ENCODE measurements at regions not wholly inside any gene's neighbourhood (a gene's known extent, or its start where the extent isn't known, plus 50 kb on each side); places are given as distances from the start of the nearest gene placed in this dataset.

GRCh38 chr1:36576118-36576517 is 93.4 kb upstream of the CSF3R start:
- H3K4me3 ChIP-seq, result no peak overlapping the region
- H3K9me3 ChIP-seq, result no peaks in the 10 kb centered on the region
- intact Hi-C loops (cut with DNase I; ENCODE audit: low total_unique reads), result loop anchor here (10.0 kb wide), 1 partner anchor 859 kb away; no protein-coding TSS in a partner anchor
- peak; percentile 51 to 78 for DNase-seq
- peaks cover 0 to 94% (median 29%) of the 10 kb centered on the region in 3 donors for H3K27me3 ChIP-seq
- no peak overlapping the region for H3K27ac ChIP-seq
- 0 to 2% (median 1%) methylated on average over 4 to 7 of the region's 7 CpGs for WGBS, 5 donors
- TF ChIP-seq CTCF (IDR thresholded peaks at IDR 0.05), result peak in 4 of 7 experiments; percentile 41 to 61 (median 59)
- no peak for TF ChIP-seq EP300 (IDR thresholded peaks at IDR 0.05)
- H3K4me1 ChIP-seq, result no peaks in the 10 kb centered on the region
- no peaks in the 10 kb centered on the region for H3K36me3 ChIP-seq

DNA sequence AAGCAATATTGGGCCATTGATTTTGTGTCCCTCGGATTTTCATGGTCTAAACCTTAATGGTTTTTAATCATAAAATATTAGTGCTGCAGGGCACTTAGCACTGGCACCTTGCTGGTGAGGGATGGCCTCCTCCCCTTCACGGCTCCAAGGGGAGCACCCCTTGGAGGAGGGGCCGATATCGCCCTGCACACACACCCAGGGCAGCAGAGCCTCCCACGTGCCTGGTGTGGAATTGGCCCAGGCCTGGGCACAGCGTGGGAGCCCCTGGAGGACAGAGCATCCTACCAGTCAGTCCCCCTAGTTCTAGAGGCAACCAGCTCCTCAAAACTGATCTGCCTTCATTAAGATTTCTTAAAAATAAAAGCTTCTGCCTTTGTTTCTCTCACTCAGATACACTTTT is 90.7 kb upstream of the CSF3R start:
- TF ChIP-seq POLR2AphosphoS5 (IDR thresholded peaks at IDR 0.05) (no peak), CTCF (IDR thresholded peaks at IDR 0.05) (no peak), EP300 (IDR thresholded peaks at IDR 0.05) (no peak), POLR2A (IDR thresholded peaks at IDR 0.05) (no peak)
- Histone ChIP-seq H3K27me3 (peaks cover 0 to 72% (median 29%) of the 10 kb centered on the region in 3 donors), H3K27ac (no peak overlapping the region), H3K9me3 (no peaks in the 10 kb centered on the region), H3K4me1 (no peaks in the 10 kb centered on the region), H3K36me3 (no peaks in the 10 kb centered on the region), H3K4me3 (no peak overlapping the region)
- no peak for DNase-seq
- 29 to 46% (median 41%) methylated on average over 6 of the region's 6 CpGs for WGBS, 5 donors
- intact Hi-C loops (cut with DNase I; ENCODE audit: low total_unique reads), result loop anchor here (10.0 kb wide), 1 partner anchor 861 kb away; no protein-coding TSS in a partner anchor

DNA sequence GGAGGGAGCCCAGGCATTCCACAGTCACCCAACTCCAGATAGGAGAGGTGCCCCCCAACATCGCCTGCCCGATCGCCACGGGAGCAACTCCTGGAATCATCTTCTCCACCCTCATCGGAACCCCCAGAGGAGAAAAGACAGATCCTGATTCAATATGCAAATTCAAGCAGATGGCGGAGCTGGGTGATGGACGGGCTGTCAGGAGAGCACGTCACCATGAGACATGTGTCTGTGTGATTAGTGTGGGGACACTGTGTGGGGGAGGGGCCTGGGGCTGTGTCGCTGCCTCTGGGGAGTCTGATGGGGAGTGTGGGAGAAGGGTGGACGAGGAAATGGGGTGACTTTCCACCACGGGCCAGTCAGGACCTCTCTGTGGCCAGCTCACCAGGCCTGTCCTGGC is 90.2 kb upstream of the CSF3R start:
- 29 to 39% (median 36%) methylated on average over 9 to 11 of the region's 11 CpGs for WGBS, 5 donors

GRCh38 chr1:36572142-36572715 is 89.5 kb upstream of the CSF3R start:
- H3K27ac ChIP-seq, result no peak overlapping the region
- no peaks in the 10 kb centered on the region for H3K9me3 ChIP-seq
- no peaks in the 10 kb centered on the region for H3K4me1 ChIP-seq
- no peak for DNase-seq
- intact Hi-C loops (cut with DNase I; ENCODE audit: low total_unique reads), result loop anchor here (10.0 kb wide), 1 partner anchor 863 kb away; no protein-coding TSS in a partner anchor
- 39 to 53% (median 48%) methylated on average over 14 to 15 of the region's 15 CpGs for WGBS, 5 donors
- TF ChIP-seq POLR2AphosphoS5 (IDR thresholded peaks at IDR 0.05), result no peak
- TF ChIP-seq EP300 (IDR thresholded peaks at IDR 0.05), result no peak
- TF ChIP-seq POLR2A (IDR thresholded peaks at IDR 0.05), result no peak
- no peak for TF ChIP-seq CTCF (IDR thresholded peaks at IDR 0.05)
- H3K36me3 ChIP-seq, result no peaks in the 10 kb centered on the region
- no peak overlapping the region for H3K4me3 ChIP-seq
- H3K27me3 ChIP-seq, result peaks cover 0 to 62% (median 29%) of the 10 kb centered on the region in 3 donors

More for the DNA sequence above, 90.2 kb upstream of the CSF3R start:
- no peak overlapping the region for H3K27ac ChIP-seq
- intact Hi-C loops (cut with DNase I; ENCODE audit: low total_unique reads), result loop anchor here (10.0 kb wide), 1 partner anchor 862 kb away; no protein-coding TSS in a partner anchor
- no peak for TF ChIP-seq POLR2A (IDR thresholded peaks at IDR 0.05)
- no peak for TF ChIP-seq POLR2AphosphoS5 (IDR thresholded peaks at IDR 0.05)
- DNase-seq, result no peak
- H3K4me1 ChIP-seq, result no peaks in the 10 kb centered on the region
- no peaks in the 10 kb centered on the region for H3K36me3 ChIP-seq
- H3K4me3 ChIP-seq, result no peak overlapping the region
- H3K9me3 ChIP-seq, result no peaks in the 10 kb centered on the region
- H3K27me3 ChIP-seq, result peaks cover 0 to 67% (median 29%) of the 10 kb centered on the region in 3 donors

- no peak for DNase-seq
- H3K27ac ChIP-seq, result no peak overlapping the region
- no peaks in the 10 kb centered on the region for H3K4me1 ChIP-seq
- no peak for TF ChIP-seq CTCF (IDR thresholded peaks at IDR 0.05)
- no peak for TF ChIP-seq POLR2A (IDR thresholded peaks at IDR 0.05)
- no peak for TF ChIP-seq EP300 (IDR thresholded peaks at IDR 0.05)
- no peak for TF ChIP-seq POLR2AphosphoS5 (IDR thresholded peaks at IDR 0.05)
- 43 to 88% (median 64%) methylated on average over 1 of the region's 1 CpG for WGBS, 5 donors
- peaks cover 0 to 56% (median 26%) of the 10 kb centered on the region in 3 donors for H3K27me3 ChIP-seq
- no peaks in the 10 kb centered on the region for H3K9me3 ChIP-seq
- H3K36me3 ChIP-seq, result no peaks in the 10 kb centered on the region
- no peak overlapping the region for H3K4me3 ChIP-seq
- intact Hi-C loops (cut with DNase I; ENCODE audit: low total_unique reads), result loop anchor here (10.0 kb wide), 1 partner anchor 864 kb away; no protein-coding TSS in a partner anchor
These were observed 88.4 kb upstream of the CSF3R start for GRCh38 chr1:36571106-36571505.
